Fibroblast of skin of right biceps (primary cell): ENCODE measurements at regions not wholly inside any gene's neighbourhood (a gene's known extent, or its start where the extent isn't known, plus 50 kb on each side); places are given as distances from the start of the nearest gene placed in this dataset.

ENCODE experiments used
- DNase-seq: peaks from one replicate; pipeline ENCODE4 v3.0.0-alpha.2; 2013

GRCh38 chr5:77569409-77569808 lies 69.1 kb downstream of the OTP start:
- no peak for DNase-seq

DNA sequence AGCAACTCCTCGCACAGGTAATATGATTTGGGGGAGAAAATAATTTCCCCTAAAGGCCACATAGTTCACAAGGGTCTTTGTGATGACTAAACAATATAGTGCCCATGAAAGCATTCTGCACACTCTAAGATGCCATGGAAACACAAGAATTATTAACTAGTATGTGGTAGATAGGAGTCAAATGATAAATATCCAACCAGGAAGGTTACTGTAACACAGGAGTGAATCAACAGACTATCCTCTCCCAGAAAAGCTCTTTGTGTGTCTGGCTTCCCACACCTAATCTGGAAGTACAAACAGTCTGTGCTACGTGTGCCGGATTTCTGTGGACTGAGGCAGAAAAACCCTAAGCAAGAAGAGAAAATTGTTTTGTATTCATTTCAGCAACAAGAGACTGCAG lies 70.0 kb downstream of the OTP start:
- no peak for DNase-seq

DNA sequence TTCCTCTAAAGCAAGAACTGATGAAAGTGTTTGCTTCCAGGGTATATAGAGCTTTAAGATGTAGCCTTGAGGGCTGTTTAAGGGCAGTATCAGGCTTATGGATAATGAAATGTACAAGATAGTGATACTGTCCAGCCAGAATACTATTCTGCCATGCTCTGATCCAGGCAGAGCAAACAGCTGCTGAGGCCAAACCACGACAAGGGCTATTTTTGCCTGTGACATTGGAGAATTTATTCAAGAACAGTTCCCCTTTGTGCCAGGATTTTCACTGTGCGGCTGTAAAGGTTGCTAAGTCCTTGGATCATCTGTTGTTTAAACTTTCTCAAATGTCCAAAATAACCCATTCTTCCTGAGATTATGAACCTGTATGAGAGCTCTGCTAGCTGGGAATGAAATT lies 70.4 kb downstream of the OTP start:
- DNase-seq: no peak

DNA sequence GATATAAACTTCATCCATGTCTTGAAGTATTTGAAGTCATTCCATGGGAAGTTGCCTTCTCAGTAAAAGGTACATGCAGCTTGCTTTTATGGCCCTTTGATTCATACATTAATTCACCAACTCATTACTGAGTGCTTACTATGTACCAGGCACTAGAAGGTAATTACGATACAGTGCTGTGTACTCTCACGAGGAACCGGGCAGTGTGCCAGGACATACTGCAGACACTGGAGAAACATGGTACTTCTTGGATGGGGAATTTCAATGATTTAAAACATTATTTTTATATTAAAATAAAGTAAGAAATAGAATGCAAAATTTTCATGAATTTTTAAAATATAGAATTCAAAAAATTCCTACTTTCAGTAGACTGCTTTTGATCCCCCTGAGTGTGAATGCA lies 71.4 kb upstream of the WDR41 start:
- no peak for DNase-seq

GRCh38 chr5:77561965-77562364 lies 69.8 kb upstream of the WDR41 start:
- DNase-seq: no peak

- peak; percentile 38 for DNase-seq
These were observed 68.7 kb upstream of the WDR41 start for GRCh38 chr5:77560677-77561263.

GRCh38 chr5:77558266-77558665 lies 66.2 kb upstream of the WDR41 start:
- no peak for DNase-seq

GRCh38 chr5:77550406-77550805 lies 58.3 kb upstream of the WDR41 start:
- DNase-seq: peak; percentile 27

DNA sequence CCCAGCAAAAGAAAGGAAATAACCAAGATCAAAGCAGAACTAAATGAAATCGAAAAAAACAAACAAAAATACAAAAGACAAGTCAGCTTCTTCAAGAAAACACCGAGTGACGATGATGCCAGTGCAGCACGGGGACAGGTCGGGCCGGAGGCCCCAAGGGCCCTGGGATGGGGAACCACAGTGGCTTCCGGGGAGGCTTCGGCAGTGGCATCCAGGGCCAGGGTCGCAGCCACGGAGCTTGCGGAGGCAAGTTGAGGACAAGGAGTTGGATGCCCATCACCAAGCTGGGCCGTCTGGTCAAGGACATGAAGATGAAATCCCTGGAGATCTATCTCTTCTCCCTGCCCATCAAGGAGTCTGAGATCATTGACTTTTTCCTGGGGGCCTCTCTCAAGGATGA lies 53.2 kb upstream of the WDR41 start:
- DNase-seq: no peak
